Limb (tissue), 2 donors: ENCODE measurements at regions not wholly inside any gene's neighbourhood (a gene's known extent, or its start where the extent isn't known, plus 50 kb on each side); places are given as distances from the start of the nearest gene placed in this dataset.

Experiments
- DNase-seq, 2 donors: peaks; one replicate each; pipeline ENCODE4 v3.0.0-alpha.2; 2016; ENCODE audit errors: extremely low spot score in 2 of 2

GRCh38 chr12:115267891-115268290 lies 583.9 kb upstream of the TBX3 start:
- DNase-seq = no peak

- no peak for DNase-seq
Measured at GRCh38 chr12:115267464-115267863, 583.5 kb upstream of the TBX3 start.

GRCh38 chr12:115264605-115265004 lies 580.6 kb upstream of the TBX3 start:
- DNase-seq = no peak

- DNase-seq = no peak
Measured at GRCh38 chr12:115261691-115262398, 577.9 kb upstream of the TBX3 start.

- no peak for DNase-seq
Measured at GRCh38 chr12:115260762-115261675, 577.0 kb upstream of the TBX3 start.

- no peak for DNase-seq
Measured at GRCh38 chr12:115259968-115260747, 576.2 kb upstream of the TBX3 start.

GRCh38 chr12:115257791-115258190 lies 573.8 kb upstream of the TBX3 start:
- peak in 1 of 2 donors; percentile 18 for DNase-seq

- no peak for DNase-seq
Measured at GRCh38 chr12:115255962-115256361, 572.0 kb upstream of the TBX3 start.

GRCh38 chr12:115255257-115255656 lies 571.3 kb upstream of the TBX3 start:
- DNase-seq = no peak

GRCh38 chr12:115253049-115253448 lies 569.1 kb upstream of the TBX3 start:
- no peak for DNase-seq

- no peak for DNase-seq
Measured at GRCh38 chr12:115251727-115252126, 567.8 kb upstream of the TBX3 start.

- DNase-seq = no peak
Measured at GRCh38 chr12:115249671-115250278, 565.8 kb upstream of the TBX3 start.

- peak; percentile 50 to 55 for DNase-seq
Measured at GRCh38 chr12:115245020-115245419, 561.0 kb upstream of the TBX3 start.

GRCh38 chr12:115243933-115244628 lies 560.1 kb upstream of the TBX3 start:
- no peak for DNase-seq

- DNase-seq = no peak
Measured at GRCh38 chr12:115240251-115240650, 556.3 kb upstream of the TBX3 start.

- no peak for DNase-seq
Measured at GRCh38 chr12:115235880-115236279, 551.9 kb upstream of the TBX3 start.

GRCh38 chr12:115233891-115234543 lies 550.0 kb upstream of the TBX3 start:
- DNase-seq = no peak

GRCh38 chr12:115232455-115233156 lies 548.6 kb upstream of the TBX3 start:
- no peak for DNase-seq

- DNase-seq = peak; percentile 39 to 46
Measured at GRCh38 chr12:115230606-115231005, 546.6 kb upstream of the TBX3 start.

GRCh38 chr12:115229517-115229916 lies 545.5 kb upstream of the TBX3 start:
- no peak for DNase-seq
